ENCODE measurements at regions not wholly inside any gene's neighbourhood (a gene's known extent, or its start where the extent isn't known, plus 50 kb on each side); places are given as distances from the start of the nearest gene placed in this dataset.

DNA sequence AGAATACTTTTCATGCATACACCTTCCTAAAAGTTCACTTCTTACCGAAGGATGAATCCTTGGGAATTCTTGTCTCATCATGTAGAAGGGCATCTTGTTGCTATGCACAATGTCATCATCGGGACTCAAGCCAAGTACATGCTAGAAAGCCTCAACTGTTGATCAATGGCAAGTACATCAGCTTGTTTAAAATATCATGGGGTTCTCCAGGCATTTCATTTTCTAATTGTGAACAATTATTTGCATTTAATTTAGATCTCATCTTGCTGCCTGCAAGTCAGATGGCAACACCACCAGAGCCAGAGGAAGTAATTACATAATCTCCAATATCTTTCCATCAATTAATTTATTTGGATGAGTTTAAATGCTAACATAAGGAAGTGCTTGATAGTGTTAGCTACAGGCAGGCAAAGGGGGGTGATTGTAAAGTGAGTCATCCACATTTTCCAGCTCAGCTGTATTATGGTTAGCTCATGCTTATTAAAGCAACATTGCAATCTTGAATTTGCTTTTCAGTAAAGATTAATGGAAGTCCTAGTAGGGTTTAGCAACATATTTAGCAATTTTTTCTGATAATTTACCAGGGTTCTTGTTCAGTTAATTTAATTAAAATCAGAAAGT is 356.5 kb downstream of the CBLL2 start:
- TF ChIP-seq POLR2A (IDR thresholded peaks at IDR 0.05; ENCODE audit: low read depth, low read length) (no peak), POLR2AphosphoS5 (IDR thresholded peaks at IDR 0.05; ENCODE audit: low read depth, low read length) (no peak), TAF1 (IDR thresholded peaks at IDR 0.05; ENCODE audit: low read depth, low read length) (no peak), PAX5 (IDR thresholded peaks at IDR 0.05; ENCODE audit: insufficient read depth, low read length, severe bottlenecking) (no peak), POU2F2 (IDR thresholded peaks at IDR 0.05; ENCODE audit: low read depth, low read length) (no peak), SPI1 (IDR thresholded peaks at IDR 0.05; ENCODE audit: low read depth, low read length) (no peak)

Data from GM12891 (cell line).